MCF 10A (cell line): ENCODE measurements at regions not wholly inside any gene's neighbourhood (a gene's known extent, or its start where the extent isn't known, plus 50 kb on each side); places are given as distances from the start of the nearest gene placed in this dataset.

ENCODE experiments used
- BruUV-seq: library from RNA; stranded (reverse); fragments of 400-500 nt; replicated peaks from 2 replicates; lab custom pipeline; 2021; lab: Mats Ljungman, UMichigan
- CTCF ChIA-PET: fragments of 300-600 bp; sonication (Branson Sonifier 250); formaldehyde crosslinking; extraction: SDS; loops from one replicate; lab custom pipeline; 2021; ENCODE audit warnings: antibody characterized with exemption, inconsistent platforms; lab: Yijun Ruan, JAX
- POLR2A ChIA-PET: fragments of 300-600, 350-650 bp; sonication (Branson Sonifier 250); formaldehyde crosslinking; extraction: SDS; loops from one replicate; lab custom pipeline; 2020; ENCODE audit warnings: antibody characterized with exemption, inconsistent platforms; lab: Yijun Ruan, JAX
- DNase-seq: peaks from one replicate; pipeline ENCODE4 v3.0.0-alpha.2; 2018; ENCODE audit not compliant: unreplicated experiment
- H3K27ac Mint-ChIP-seq: one replicate; pipeline ENCODE4 v1.8.0; 2022; ENCODE audit warnings: mild to moderate bottlenecking, low read depth, mixed read lengths; ENCODE audit not compliant: unreplicated experiment
- H3K27me3 Mint-ChIP-seq: one replicate; pipeline ENCODE4 v1.8.0; 2022; ENCODE audit warnings: mixed read lengths; ENCODE audit not compliant: insufficient read depth, unreplicated experiment
- H3K36me3 Mint-ChIP-seq: one replicate; pipeline ENCODE4 v1.8.0; 2022; ENCODE audit warnings: mild to moderate bottlenecking, moderate library complexity, mixed read lengths; ENCODE audit not compliant: insufficient read depth, unreplicated experiment
- H3K4me1 Mint-ChIP-seq: one replicate; pipeline ENCODE4 v1.8.0; 2022; ENCODE audit warnings: mixed read lengths; ENCODE audit not compliant: insufficient read depth, unreplicated experiment
- H3K4me3 Mint-ChIP-seq: one replicate; pipeline ENCODE4 v1.8.0; 2022; ENCODE audit warnings: mild to moderate bottlenecking, moderate library complexity, mixed read lengths; ENCODE audit not compliant: unreplicated experiment
- H3K9me3 Mint-ChIP-seq: one replicate; pipeline ENCODE4 v1.8.0; 2022; ENCODE audit warnings: mixed read lengths; ENCODE audit not compliant: unreplicated experiment
- CTCF ChIP-seq: fragments of 200-600 bp; IDR thresholded peaks from one replicate; pipeline ENCODE4 v1.8.0; 2022; ENCODE audit warnings: antibody characterized with exemption, mild to moderate bottlenecking; ENCODE audit not compliant: unreplicated experiment
- intact Hi-C: fragments of 100-400 bp; cut with micrococcal nuclease; formaldehyde crosslinking; loops from 2 replicates; pipeline ENCODE4 v1.14.1; 2022

DNA sequence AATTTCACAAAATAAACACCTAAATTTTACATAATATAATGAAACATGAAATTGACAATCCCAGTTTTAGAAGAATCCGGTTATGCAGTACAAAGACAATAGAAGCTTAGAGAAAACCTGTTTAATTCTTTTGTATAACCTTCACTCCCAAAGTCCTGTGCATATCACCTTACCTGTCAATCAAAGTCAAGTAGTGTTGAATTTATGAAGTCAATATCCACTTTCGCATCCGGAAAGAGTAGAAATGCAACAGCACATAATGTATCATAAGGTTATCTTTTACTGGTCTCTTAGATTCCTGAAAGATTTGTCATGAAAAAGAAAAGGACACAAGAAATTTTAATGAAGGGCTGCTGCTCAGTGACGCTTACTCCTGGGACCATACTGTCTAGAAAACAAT lies 1112.6 kb downstream of the PCDH9 start:
- H3K27me3 Mint-ChIP-seq = no peaks in the 10 kb centered on the region
- no peaks in the 10 kb centered on the region for H3K9me3 Mint-ChIP-seq

GRCh38 chr13:66113882-66114526 lies 1116.1 kb downstream of the PCDH9 start:
- Mint-ChIP-seq H3K36me3 (peaks cover 6% of the 10 kb centered on the region), H3K9me3 (no peaks in the 10 kb centered on the region), H3K4me3 (no peak overlapping the region), H3K4me1 (no peaks in the 10 kb centered on the region), H3K27me3 (no peaks in the 10 kb centered on the region), H3K27ac (peak overlapping the region; percentile 83)
- TF ChIP-seq CTCF = no peak
- DNase-seq = no peak
- ChIA-PET CTCF (no interaction called here), POLR2A (interaction anchor here (0.6 kb wide), 1 partner anchor 31 kb away, joined by 3 read pairs; no protein-coding TSS in a partner anchor)
- intact Hi-C loops = no loop called here
- no TSS peak for BruUV-seq

More for the DNA sequence above, 1112.6 kb downstream of the PCDH9 start:
- no peak for DNase-seq
- no peak overlapping the region for H3K4me3 Mint-ChIP-seq
- no peak for TF ChIP-seq CTCF
- no TSS peak for BruUV-seq
- CTCF ChIA-PET = no interaction called here
- peaks cover 6% of the 10 kb centered on the region for H3K36me3 Mint-ChIP-seq
- no peak overlapping the region for H3K27ac Mint-ChIP-seq
- H3K4me1 Mint-ChIP-seq = no peaks in the 10 kb centered on the region
- POLR2A ChIA-PET = no interaction called here
- intact Hi-C loops = no loop called here

DNA sequence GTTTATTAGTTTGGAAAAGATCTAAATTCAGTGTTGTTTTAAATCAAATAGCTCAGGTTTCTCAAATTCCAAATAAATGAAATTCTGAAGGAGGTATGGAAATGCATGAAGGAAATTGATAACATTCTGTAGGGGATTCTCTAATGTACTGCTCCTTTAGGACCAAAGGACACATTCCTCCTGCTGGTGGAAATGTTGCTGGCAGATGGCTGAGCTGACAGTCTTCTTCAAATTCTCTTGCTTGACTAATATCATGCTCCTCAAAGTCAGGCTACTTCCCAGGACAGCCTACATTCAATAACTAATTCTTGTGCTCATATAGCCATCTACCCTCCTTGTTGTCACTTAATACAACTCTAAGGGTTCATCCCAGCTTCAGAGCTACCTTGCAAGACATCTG lies 1118.5 kb downstream of the PCDH9 start:
- Mint-ChIP-seq H3K36me3 (peaks cover 6% of the 10 kb centered on the region), H3K9me3 (no peaks in the 10 kb centered on the region), H3K4me1 (no peaks in the 10 kb centered on the region), H3K4me3 (no peak overlapping the region), H3K27me3 (no peaks in the 10 kb centered on the region), H3K27ac (no peak overlapping the region)
- DNase-seq = no peak
- no TSS peak for BruUV-seq
- POLR2A ChIA-PET = interaction anchor here (0.6 kb wide), 1 partner anchor 74 kb away, joined by 3 read pairs; no protein-coding TSS in a partner anchor
- CTCF ChIA-PET = interaction anchor here (0.8 to 1.1 kb wide), 2 partner anchors 19 to 51 kb away, joined by 3 read pairs; no protein-coding TSS in a partner anchor
- no peak for TF ChIP-seq CTCF
- intact Hi-C loops = no loop called here

DNA sequence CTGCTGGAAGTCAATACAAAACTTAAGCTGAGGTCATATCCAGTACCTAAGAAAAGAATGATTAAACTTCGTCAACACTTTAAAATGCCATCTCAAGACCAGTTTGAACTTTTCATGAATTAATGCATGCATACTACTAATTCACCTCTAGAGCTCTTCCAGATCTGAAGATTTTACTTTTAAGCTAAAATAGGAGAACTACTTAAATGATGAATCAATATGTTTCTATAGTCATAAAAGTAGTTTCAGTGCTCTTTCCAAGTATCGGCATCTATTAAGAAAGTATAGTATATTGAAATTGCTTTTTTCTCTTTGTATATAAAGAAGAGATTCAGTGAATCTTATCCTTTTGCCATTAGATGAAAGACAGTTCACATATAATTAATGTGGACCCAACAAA lies 1123.9 kb downstream of the PCDH9 start:
- POLR2A ChIA-PET = no interaction called here
- no TSS peak for BruUV-seq
- no peak for DNase-seq
- Mint-ChIP-seq H3K27ac (no peak overlapping the region), H3K36me3 (no peaks in the 10 kb centered on the region), H3K4me3 (no peak overlapping the region), H3K9me3 (no peaks in the 10 kb centered on the region), H3K27me3 (no peaks in the 10 kb centered on the region), H3K4me1 (no peaks in the 10 kb centered on the region)
- intact Hi-C loops = no loop called here
- TF ChIP-seq CTCF = no peak
- CTCF ChIA-PET = no interaction called here
